ENCODE measurements at regions not wholly inside any gene's neighbourhood (a gene's known extent, or its start where the extent isn't known, plus 50 kb on each side); places are given as distances from the start of the nearest gene placed in this dataset.
A peak's percentile ranks its signal among the peaks of the same experiment; 100 is the strongest.

GRCh38 chr9:16257604-16258003 is 612.9 kb downstream of the BNC2 start:
- TF ChIP-seq EZH2 (IDR thresholded peaks at IDR 0.05; ENCODE audit: borderline replicate concordance, low read length) = no peak
- TF ChIP-seq CTCF (IDR thresholded peaks at IDR 0.05; ENCODE audit: low read length) = peak; percentile 34

All from OCI-LY1 (cell line).